Tibial artery (tissue), 4 donors: ENCODE measurements at regions not wholly inside any gene's neighbourhood (a gene's known extent, or its start where the extent isn't known, plus 50 kb on each side); places are given as distances from the start of the nearest gene placed in this dataset.

Experiments used
- DNase-seq, 2 donors: peaks; one replicate each; pipeline ENCODE4 v3.0.0-alpha.2; 2019
- H3K27ac ChIP-seq, 2 donors: fragments of 200-600 bp; sonication (generic) in 1 of 2; 1 replicate in 1 of 2; 2 replicates in 1 of 2; pipeline ENCODE4 v1.5.1; 2018 to 2019; ENCODE audit warnings: mild to moderate bottlenecking in 1 of 2
- H3K27me3 ChIP-seq, 2 donors: fragments of 200-600 bp; sonication (generic) in 1 of 2; one replicate each; pipeline versions ENCODE4 v1.5.1 to v1.6.0; 2016 to 2019
- H3K36me3 ChIP-seq, 3 donors: fragments of 200-600 bp; sonication (generic) in 2 of 3; one replicate each; pipeline ENCODE4 v1.5.1; 2016 to 2019; ENCODE audit warnings: mild to moderate bottlenecking in 2 of 3
- H3K4me1 ChIP-seq, 4 donors: fragments of 200-600 bp; sonication (generic) in 2 of 4; 1 replicate in 3 of 4; 2 replicates in 1 of 4; pipeline ENCODE4 v1.5.1; 2016 to 2019
- H3K4me3 ChIP-seq, 2 donors: fragments of 200-600 bp; sonication (generic) in 1 of 2; 1 replicate in 1 of 2; 2 replicates in 1 of 2; pipeline ENCODE4 v1.5.1; 2018 to 2019; ENCODE audit warnings: mild to moderate bottlenecking in 2 of 2
- H3K9me3 ChIP-seq, 3 donors: fragments of 200-600 bp; sonication (generic) in 1 of 3; one replicate each; pipeline ENCODE4 v1.5.1; 2016 to 2019
- intact Hi-C: fragments of 100-400 bp; cut with DNase I; formaldehyde crosslinking; loops from one replicate; pipeline ENCODE4 v1.15.0; 2023; ENCODE audit warnings: low total_unique reads
- TF ChIP-seq, protein P1 (sequence below), 2 experiments: fragments of 200-600 bp in 1 of 2; fragments of 450-650 bp in 1 of 2; IDR thresholded peaks; one replicate each; pipeline ENCODE4 v1.5.1; 2017 to 2019; ENCODE audit warnings: antibody characterized with exemption in 2 of 2, mild to moderate bottlenecking in 1 of 2, moderate library complexity in 1 of 2

DNA sequence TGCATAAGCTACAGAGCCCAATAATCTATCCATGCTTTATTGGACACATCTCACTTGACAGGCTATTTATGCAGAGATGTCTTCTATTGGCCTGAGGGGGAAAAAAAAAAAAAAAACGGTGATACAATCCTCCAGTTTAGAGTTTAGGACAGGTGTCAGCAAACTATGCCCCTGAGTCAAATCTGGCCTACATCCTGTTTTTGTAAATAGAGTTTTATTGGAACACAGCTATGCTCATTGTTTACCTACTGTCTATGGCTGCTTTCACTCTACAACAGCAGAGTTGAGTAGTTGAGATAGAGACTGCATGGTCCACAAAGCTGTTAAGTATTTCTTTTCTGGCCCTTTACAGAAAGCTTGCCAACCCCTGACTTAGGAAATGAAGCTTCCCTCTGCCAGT is 403.1 kb downstream of the C12orf75 start:
- intact Hi-C loops, result no loop called here
- Histone ChIP-seq H3K4me3 (no peak overlapping the region), H3K4me1 (peaks cover 0 to 13% (median 5%) of the 10 kb centered on the region in 4 donors), H3K9me3 (no peaks in the 10 kb centered on the region), H3K36me3 (no peaks in the 10 kb centered on the region), H3K27ac (no peak overlapping the region), H3K27me3 (no peaks in the 10 kb centered on the region)
- no peak for DNase-seq
- TF ChIP-seq, protein P1, sequence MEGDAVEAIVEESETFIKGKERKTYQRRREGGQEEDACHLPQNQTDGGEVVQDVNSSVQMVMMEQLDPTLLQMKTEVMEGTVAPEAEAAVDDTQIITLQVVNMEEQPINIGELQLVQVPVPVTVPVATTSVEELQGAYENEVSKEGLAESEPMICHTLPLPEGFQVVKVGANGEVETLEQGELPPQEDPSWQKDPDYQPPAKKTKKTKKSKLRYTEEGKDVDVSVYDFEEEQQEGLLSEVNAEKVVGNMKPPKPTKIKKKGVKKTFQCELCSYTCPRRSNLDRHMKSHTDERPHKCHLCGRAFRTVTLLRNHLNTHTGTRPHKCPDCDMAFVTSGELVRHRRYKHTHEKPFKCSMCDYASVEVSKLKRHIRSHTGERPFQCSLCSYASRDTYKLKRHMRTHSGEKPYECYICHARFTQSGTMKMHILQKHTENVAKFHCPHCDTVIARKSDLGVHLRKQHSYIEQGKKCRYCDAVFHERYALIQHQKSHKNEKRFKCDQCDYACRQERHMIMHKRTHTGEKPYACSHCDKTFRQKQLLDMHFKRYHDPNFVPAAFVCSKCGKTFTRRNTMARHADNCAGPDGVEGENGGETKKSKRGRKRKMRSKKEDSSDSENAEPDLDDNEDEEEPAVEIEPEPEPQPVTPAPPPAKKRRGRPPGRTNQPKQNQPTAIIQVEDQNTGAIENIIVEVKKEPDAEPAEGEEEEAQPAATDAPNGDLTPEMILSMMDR (IDR thresholded peaks at IDR 0.05), result no peak

DNA sequence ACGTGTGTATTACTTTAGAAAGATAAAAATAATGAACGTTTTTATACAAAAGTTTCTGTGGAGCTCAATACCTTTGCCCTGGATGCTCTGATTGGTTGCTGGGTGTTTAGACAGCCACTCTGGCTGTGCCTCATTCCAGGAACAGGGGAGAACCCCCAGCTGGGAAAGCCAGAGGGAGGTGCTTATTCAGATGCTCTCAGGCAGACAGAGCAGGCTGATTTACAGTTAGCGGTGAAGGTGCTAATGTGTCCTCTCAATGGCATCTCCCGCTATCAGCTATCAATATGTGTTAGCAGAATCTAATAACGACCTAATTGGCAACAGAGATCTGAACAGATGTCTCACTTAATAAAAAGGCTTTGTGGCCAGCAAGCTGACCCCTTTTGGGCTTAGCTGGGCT is 402.3 kb downstream of the NUAK1 start:
- Histone ChIP-seq H3K9me3 (no peaks in the 10 kb centered on the region), H3K4me3 (no peak overlapping the region), H3K36me3 (no peaks in the 10 kb centered on the region), H3K27ac (no peak overlapping the region), H3K27me3 (no peaks in the 10 kb centered on the region), H3K4me1 (peaks cover 0 to 39% (median 26%) of the 10 kb centered on the region in 4 donors)
- intact Hi-C loops, result no loop called here
- DNase-seq, result no peak
- TF ChIP-seq, protein P1 (IDR thresholded peaks at IDR 0.05), result no peak

DNA sequence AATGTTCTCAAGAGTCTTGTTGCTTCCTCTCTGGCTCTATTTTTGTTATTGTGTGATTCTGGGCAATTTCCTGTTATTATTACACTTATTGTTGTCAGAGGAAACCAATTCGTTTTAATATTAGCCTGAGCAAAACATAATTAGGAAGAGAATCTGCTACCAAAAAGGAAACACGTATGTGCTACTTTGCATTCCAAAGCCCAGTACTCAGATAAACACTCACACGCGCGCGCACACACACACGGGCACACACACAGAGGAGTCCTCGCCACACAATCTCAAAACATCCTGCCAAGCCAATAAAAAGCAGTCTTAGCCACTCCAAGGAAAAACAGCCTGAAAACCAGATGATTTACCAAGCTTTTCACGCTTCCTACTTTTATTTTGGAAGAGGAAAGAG is 400.7 kb downstream of the NUAK1 start:
- DNase-seq, result peak in 1 of 2 donors; percentile 55
- intact Hi-C loops, result no loop called here
- Histone ChIP-seq H3K27me3 (no peaks in the 10 kb centered on the region), H3K9me3 (no peaks in the 10 kb centered on the region), H3K36me3 (no peaks in the 10 kb centered on the region), H3K4me3 (peak overlapping the region in 1 of 2 donors; percentile 6), H3K4me1 (peaks cover 0 to 54% (median 38%) of the 10 kb centered on the region in 4 donors), H3K27ac (peak overlapping the region; percentile 63 to 74)
- TF ChIP-seq, protein P1 (IDR thresholded peaks at IDR 0.05), result no peak

DNA sequence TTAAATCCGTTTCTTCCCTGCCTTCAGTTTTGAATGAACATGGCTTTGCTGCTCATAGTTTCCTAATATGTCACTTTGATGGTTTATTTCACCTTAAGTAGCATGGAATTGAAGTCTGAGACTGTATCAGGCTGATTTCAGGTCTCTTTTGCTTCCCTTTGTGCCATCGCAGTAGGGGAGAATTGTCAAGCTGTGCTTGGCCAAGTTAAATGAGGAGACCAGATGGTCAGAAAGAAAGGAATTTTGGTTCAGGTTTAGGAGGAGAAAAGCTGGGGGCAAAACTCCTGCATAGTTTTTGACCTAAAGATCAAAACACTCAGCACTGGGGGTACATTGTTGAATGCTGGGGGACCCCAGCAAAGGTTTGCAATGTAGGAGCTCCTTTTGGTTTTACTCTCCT is 398.4 kb downstream of the NUAK1 start:
- H3K9me3 ChIP-seq, result no peaks in the 10 kb centered on the region
- H3K4me1 ChIP-seq, result peaks cover 0 to 65% (median 40%) of the 10 kb centered on the region in 4 donors
- TF ChIP-seq, protein P1 (IDR thresholded peaks at IDR 0.05), result no peak
- peak overlapping the region; percentile 71 to 74 for H3K27ac ChIP-seq
- intact Hi-C loops, result no loop called here
- DNase-seq, result no peak
- H3K27me3 ChIP-seq, result no peaks in the 10 kb centered on the region
- H3K36me3 ChIP-seq, result no peaks in the 10 kb centered on the region
- H3K4me3 ChIP-seq, result no peak overlapping the region

DNA sequence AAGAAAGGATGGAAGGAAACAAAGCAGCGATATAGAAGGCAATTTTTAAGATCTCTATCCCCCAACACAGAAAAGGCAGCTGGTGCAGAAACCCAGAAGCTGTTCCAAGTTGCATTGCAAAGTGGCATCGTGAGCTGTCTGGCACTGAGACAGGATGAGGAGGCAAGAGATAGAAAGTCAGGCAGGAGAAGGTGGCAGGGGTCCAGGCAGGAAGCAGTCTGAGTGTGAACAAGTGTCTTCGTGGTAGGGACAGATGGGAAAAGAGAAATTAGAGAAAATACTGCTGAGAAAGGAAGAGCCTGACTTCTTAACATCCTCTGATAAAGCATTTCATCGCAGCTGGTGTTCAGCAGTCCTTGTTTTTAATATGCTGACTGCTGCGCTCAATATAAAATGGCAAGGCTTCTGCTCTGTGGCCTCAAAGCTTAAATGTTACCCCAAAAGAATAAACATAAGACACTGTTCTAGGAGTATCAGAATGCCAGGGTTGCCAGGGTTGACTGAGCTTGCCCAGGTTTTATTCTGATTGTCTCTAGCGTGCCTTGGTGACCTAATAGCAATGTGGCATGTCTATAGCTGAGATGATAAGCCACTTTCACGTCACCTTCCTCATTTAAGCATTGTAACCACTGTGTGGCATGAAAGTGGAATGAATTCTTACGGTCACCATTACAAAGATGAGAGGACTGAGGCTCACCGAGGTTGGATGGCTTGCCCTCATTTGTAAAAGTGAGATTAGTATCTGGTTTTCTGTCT is 397.6 kb downstream of the NUAK1 start:
- no peaks in the 10 kb centered on the region for H3K9me3 ChIP-seq
- peak overlapping the region; percentile 71 to 74 for H3K27ac ChIP-seq
- H3K4me1 ChIP-seq, result peaks cover 0 to 73% (median 40%) of the 10 kb centered on the region in 4 donors
- TF ChIP-seq, protein P1 (IDR thresholded peaks at IDR 0.05), result no peak
- H3K4me3 ChIP-seq, result no peak overlapping the region
- no peaks in the 10 kb centered on the region for H3K36me3 ChIP-seq
- peak in 1 of 2 donors; percentile 69 for DNase-seq
- H3K27me3 ChIP-seq, result no peaks in the 10 kb centered on the region
- intact Hi-C loops, result no loop called here
